ENCODE measurements at regions not wholly inside any gene's neighbourhood (a gene's known extent, or its start where the extent isn't known, plus 50 kb on each side); places are given as distances from the start of the nearest gene placed in this dataset.

- TF ChIP-seq CTCF (conservative IDR thresholded peaks at IDR 0.05; ENCODE audit: low read length): no peak
- no peak for TF ChIP-seq EZH2phosphoT487 (IDR thresholded peaks at IDR 0.05; ENCODE audit: borderline replicate concordance, low read depth, low read length)
Measured at GRCh38 chr9:12612211-12612770, 80.9 kb upstream of the TYRP1 start.

Data from OCI-LY7 (cell line).